IMR-90 (cell line): ENCODE measurements at regions not wholly inside any gene's neighbourhood (a gene's known extent, or its start where the extent isn't known, plus 50 kb on each side); places are given as distances from the start of the nearest gene placed in this dataset.

Source experiments
- ATAC-seq: fragments of 200-7000 bp; cut with Tn5 transposase; 2 replicates; pipeline ENCODE4 v1.9.1; 2020; ENCODE audit warnings: low read depth, mild to moderate bottlenecking, moderate library complexity
- BruUV-seq: library from RNA; stranded (reverse); fragments of 400-500 nt; replicated peaks from 2 replicates; lab custom pipeline; 2021; lab: Mats Ljungman, UMichigan
- CTCF ChIA-PET: fragments of 300-600 bp; formaldehyde crosslinking; extraction: SDS; loops from one replicate; lab custom pipeline; 2021; ENCODE audit warnings: antibody characterized with exemption; lab: Yijun Ruan, JAX
- POLR2A ChIA-PET: fragments of 300-600 bp; sonication (Branson Sonifier 250); formaldehyde crosslinking; loops from one replicate; lab custom pipeline; 2022; ENCODE audit warnings: antibody characterized with exemption; ENCODE audit not compliant: unreplicated experiment; lab: Charles Lee
- DNase-seq: peaks from one replicate; pipeline ENCODE4 v3.0.0; 2013
- H2AFZ ChIP-seq: replicated peaks from 2 replicates; pipeline ENCODE3; 2013; ENCODE audit warnings: low read length, mild to moderate bottlenecking; ENCODE audit not compliant: poor library complexity
- H2AK5ac ChIP-seq: 2 replicates; pipeline ENCODE4 v1.6.1; 2013; ENCODE audit warnings: low read depth, low read length, inconsistent platforms
- H2AK9ac ChIP-seq: replicated peaks from 2 replicates; pipeline ENCODE3; 2013; ENCODE audit warnings: mild to moderate bottlenecking, low read depth, low read length, moderate library complexity; ENCODE audit not compliant: poor library complexity
- H2BK120ac ChIP-seq: 2 replicates; pipeline ENCODE4 v1.6.1; 2013; ENCODE audit warnings: low read depth, low read length, inconsistent platforms
- H2BK15ac ChIP-seq: 3 replicates; pipeline ENCODE4 v1.6.1; 2013; ENCODE audit warnings: low read depth, low read length, inconsistent platforms
- H2BK20ac ChIP-seq: 2 replicates; pipeline ENCODE4 v1.6.1; 2013; ENCODE audit warnings: low read depth, mild to moderate bottlenecking, inconsistent platforms, low read length, moderate library complexity
- H2BK5ac ChIP-seq: 2 replicates; pipeline ENCODE4 v1.6.1; 2013; ENCODE audit warnings: mild to moderate bottlenecking, low read depth, low read length, inconsistent platforms; ENCODE audit not compliant: poor library complexity, severe bottlenecking
- H3K14ac ChIP-seq: replicated peaks from 2 replicates; pipeline ENCODE4 v1.6.1; 2013; ENCODE audit warnings: low read depth, low read length, inconsistent platforms
- H3K18ac ChIP-seq: 2 replicates; pipeline ENCODE4 v1.6.1; 2013; ENCODE audit warnings: low read depth, low read length, control low read depth
- H3K23ac ChIP-seq: 2 replicates; pipeline ENCODE4 v1.6.1; 2013; ENCODE audit warnings: low read depth, low read length, inconsistent platforms
- H3K27ac ChIP-seq: 2 replicates; pipeline ENCODE4 v1.5.1; 2013; ENCODE audit warnings: mild to moderate bottlenecking, control low read depth, low read length; ENCODE audit not compliant: insufficient read depth
- H3K27me3 ChIP-seq: 2 replicates; pipeline ENCODE4 v1.6.1; 2013; ENCODE audit warnings: low read length; ENCODE audit not compliant: control insufficient read depth, insufficient read depth
- H3K36me3 ChIP-seq: 2 replicates; pipeline ENCODE4 v1.6.1; 2013; ENCODE audit warnings: low read length, mixed read lengths; ENCODE audit not compliant: control insufficient read depth, insufficient read depth
- H3K4ac ChIP-seq: 2 replicates; pipeline ENCODE4 v1.6.1; 2013; ENCODE audit warnings: low read depth, low read length, inconsistent platforms
- H3K4me1 ChIP-seq: 2 replicates; pipeline ENCODE4 v1.6.1; 2013; ENCODE audit warnings: low read length, mixed read lengths; ENCODE audit not compliant: control insufficient read depth, insufficient read depth
- H3K4me2 ChIP-seq: 2 replicates; pipeline ENCODE4 v1.6.1; 2013; ENCODE audit warnings: low read depth, mild to moderate bottlenecking, control low read depth, low read length, moderate library complexity
- H3K4me3 ChIP-seq: 2 replicates; pipeline ENCODE4 v1.5.1; 2013; ENCODE audit warnings: low read depth, mild to moderate bottlenecking, control low read depth, low read length, moderate library complexity; ENCODE audit not compliant: insufficient read depth
- H3K56ac ChIP-seq: 2 replicates; pipeline ENCODE4 v1.6.1; 2013; ENCODE audit warnings: low read length, inconsistent platforms; ENCODE audit not compliant: insufficient read depth; ENCODE audit errors: extremely low read depth
- H3K79me1 ChIP-seq, 2 experiments: 2 replicates each; pipeline ENCODE4 v1.6.1; 2013; ENCODE audit warnings: low read length in 2 of 2, inconsistent platforms in 1 of 2, low read depth in 1 of 2
- H3K9ac ChIP-seq: 2 replicates; pipeline ENCODE4 v1.6.1; 2013; ENCODE audit warnings: low read depth, low read length, control low read depth
- H3K9me1 ChIP-seq: 2 replicates; pipeline ENCODE4 v1.6.1; 2013; ENCODE audit warnings: low read length, inconsistent platforms; ENCODE audit not compliant: insufficient read depth
- H3K9me3 ChIP-seq: 2 replicates; pipeline ENCODE4 v1.6.1; 2013; ENCODE audit warnings: low read length; ENCODE audit not compliant: control insufficient read depth, insufficient read depth
- H4K20me1 ChIP-seq: 2 replicates; pipeline ENCODE4 v1.6.1; 2013; ENCODE audit warnings: low read length, inconsistent platforms; ENCODE audit not compliant: insufficient read depth
- H4K5ac ChIP-seq: 2 replicates; pipeline ENCODE4 v1.6.1; 2013; ENCODE audit warnings: mild to moderate bottlenecking, low read depth, low read length, control low read depth
- H4K8ac ChIP-seq, 2 experiments: 2 replicates each; pipeline ENCODE4 v1.6.1; 2013; ENCODE audit warnings: low read depth in 2 of 2, low read length in 2 of 2, control low read depth in 1 of 2, inconsistent platforms in 1 of 2
- H4K91ac ChIP-seq: 2 replicates; pipeline ENCODE4 v1.6.1; 2013; ENCODE audit warnings: low read depth, low read length, inconsistent platforms; ENCODE audit not compliant: insufficient read depth
- BHLHE40 ChIP-seq: fragments of 150-350 bp; IDR thresholded peaks from 2 replicates; pipeline ENCODE4 v1.6.1; 2016; ENCODE audit warnings: mild to moderate bottlenecking, low read depth, low read length
- CEBPB ChIP-seq: IDR thresholded peaks from 2 replicates; pipeline ENCODE4 v1.6.1; 2012; ENCODE audit warnings: low read depth, low read length, improper control_type of control experiment
- CHD1 ChIP-seq: IDR thresholded peaks from 2 replicates; pipeline ENCODE4 v1.6.1; 2012; ENCODE audit warnings: low read depth, low read length, improper control_type of control experiment
- CTCF ChIP-seq: conservative IDR thresholded peaks from 2 replicates; pipeline ENCODE4 v1.5.1; 2012; ENCODE audit warnings: mild to moderate bottlenecking, low read depth, low read length, improper control_type of control experiment
- MAZ ChIP-seq: IDR thresholded peaks from 2 replicates; pipeline ENCODE4 v1.6.1; 2012; ENCODE audit warnings: low read depth, mild to moderate bottlenecking, low read length, improper control_type of control experiment, moderate library complexity, borderline replicate concordance
- RCOR1 ChIP-seq: IDR thresholded peaks from 2 replicates; pipeline ENCODE4 v1.6.1; 2012; ENCODE audit warnings: mild to moderate bottlenecking, low read length, improper control_type of control experiment; ENCODE audit not compliant: insufficient replicate concordance
- WGBS, 2 experiments: methylation state at CpG; one replicate each; pipeline versions ENCODE4 v1.1.5 to v1.1.7; 2013; ENCODE audit warnings: missing lambda C conversion rate in 2 of 2; ENCODE audit not compliant: insufficient read length in 1 of 2; ENCODE audit errors: extremely low coverage in 2 of 2; 5-methylcytosine and 5-hydroxymethylcytosine counted together
- dilution Hi-C: fragments of 300-500 bp; cut with HindIII; formaldehyde crosslinking; loops from one replicate; pipeline ENCODE4 v1.14.3; 2018; ENCODE audit warnings: low sequenced_read_pairs; ENCODE audit not compliant: unreplicated experiment
- in situ Hi-C: fragments of 300-500 bp; cut with MboI; formaldehyde crosslinking; loops from 3 replicates; pipeline ENCODE4 v1.14.3; 2019; ENCODE audit warnings: low sequenced_read_pairs, inconsistent platforms, mixed read lengths
- intact Hi-C: fragments of 100-400 bp; cut with micrococcal nuclease; formaldehyde crosslinking; loops from 2 replicates; pipeline ENCODE4 v1.10.0; 2022

DNA sequence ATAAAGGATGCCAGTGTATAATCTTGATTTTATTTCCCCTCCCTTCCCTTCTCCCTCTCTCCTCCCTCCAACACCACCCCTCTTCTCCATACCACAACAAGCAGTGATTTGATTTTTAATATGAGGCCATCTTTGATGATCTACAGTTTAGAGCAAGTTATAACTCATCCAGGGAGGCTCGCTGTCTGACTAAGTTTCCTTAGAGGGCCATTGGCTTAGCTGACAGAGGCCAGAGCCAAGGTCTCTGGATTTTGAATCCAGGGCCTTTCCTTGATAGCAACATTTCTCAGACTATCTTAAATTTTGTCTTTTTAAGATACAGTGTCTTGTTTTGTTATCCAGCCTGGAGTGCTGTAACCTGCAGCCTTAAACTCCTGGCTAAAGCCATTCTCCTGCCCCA lies 431.0 kb upstream of the USP24 start:
- Histone ChIP-seq H4K8ac (no peak overlapping the region), H2AFZ (no peak overlapping the region), H3K18ac (no peak overlapping the region), H3K9ac (no peak overlapping the region), H2BK15ac (no peak overlapping the region), H2AK5ac (no peak overlapping the region), H3K9me3 (no peaks in the 10 kb centered on the region), H3K23ac (no peak overlapping the region), H3K4me1 (no peaks in the 10 kb centered on the region), H3K27me3 (no peaks in the 10 kb centered on the region), H3K56ac (no peak overlapping the region), H4K20me1 (no peaks in the 10 kb centered on the region), H3K4me2 (no peak overlapping the region), H2AK9ac (no peak overlapping the region), H3K9me1 (no peaks in the 10 kb centered on the region), H4K5ac (no peak overlapping the region; the same call in 1 of the 2 replicates), H3K14ac (no peak overlapping the region), H2BK5ac (no peak overlapping the region), H3K27ac (no peak overlapping the region), H2BK120ac (no peak overlapping the region), H4K91ac (no peak overlapping the region), H3K36me3 (no peaks in the 10 kb centered on the region), H2BK20ac (no peak overlapping the region), H3K79me1 (no peaks in the 10 kb centered on the region), H3K4me3 (no peak overlapping the region), H3K4ac (no peak overlapping the region)
- no peak for DNase-seq
- BruUV-seq: no TSS peak
- ChIA-PET CTCF (no interaction called here), POLR2A (interaction anchor here (0.5 kb wide), 1 partner anchor 12 kb away, joined by 7 read pairs; no protein-coding TSS in a partner anchor)
- dilution Hi-C loops (no loop called here), intact Hi-C loops (no loop called here), in situ Hi-C loops (no loop called here)
- no CpG with 5 or more reads among the region's 1 CpG for WGBS, 2 experiments
- no peak for ATAC-seq
- TF ChIP-seq BHLHE40: no peak
- no peak for TF ChIP-seq CEBPB
- TF ChIP-seq CHD1: no peak
- no peak for TF ChIP-seq RCOR1
- no peak for TF ChIP-seq MAZ
- no peak for TF ChIP-seq CTCF
